HG02981 (cell line): ENCODE measurements at regions not wholly inside any gene's neighbourhood (a gene's known extent, or its start where the extent isn't known, plus 50 kb on each side); places are given as distances from the start of the nearest gene placed in this dataset.

Source experiments
- ATAC-seq: cut with Tn5 transposase; IDR thresholded peaks from one replicate; pipeline ENCODE4 v1.9.1; 2021; ENCODE audit warnings: mild to moderate bottlenecking, moderate library complexity; ENCODE audit not compliant: unreplicated experiment

DNA sequence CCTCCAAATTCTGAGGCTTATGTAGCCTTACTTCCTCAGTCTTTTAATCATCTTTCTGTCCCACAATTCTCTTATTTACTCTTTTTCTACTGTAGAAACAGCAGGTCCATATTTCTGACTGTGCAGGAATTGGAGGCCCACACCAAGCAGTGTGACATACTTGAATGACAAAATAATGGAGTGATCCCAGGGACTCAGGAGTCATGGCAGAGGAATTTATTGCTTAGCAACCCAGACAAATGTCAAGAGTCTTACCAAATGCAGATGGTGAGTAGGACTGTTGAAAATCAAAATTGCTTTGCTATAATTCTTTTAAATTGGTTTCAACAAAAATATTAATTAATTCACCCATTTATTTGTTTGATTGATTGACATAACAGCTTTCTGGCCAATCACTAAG lies 59.9 kb downstream of the HTR1B start:
- no peak for ATAC-seq

DNA sequence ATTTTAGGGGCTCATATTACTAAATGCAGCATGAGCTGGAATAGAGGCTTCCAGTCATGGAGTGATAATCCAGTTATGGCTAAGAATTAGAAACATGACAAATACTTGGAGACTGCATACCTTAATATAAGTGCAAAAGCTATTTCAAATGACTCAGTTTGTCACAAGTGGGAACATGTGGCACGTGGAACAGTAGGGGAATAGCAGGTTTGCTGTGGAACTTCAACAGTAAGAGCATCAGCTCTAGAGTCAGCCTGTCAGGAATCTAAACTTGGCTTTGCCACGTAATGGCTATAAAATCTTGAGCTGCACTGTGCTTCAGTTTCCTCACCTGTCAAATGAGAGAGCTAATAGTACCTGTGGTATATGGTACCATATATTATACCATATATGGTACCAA lies 62.1 kb downstream of the HTR1B start:
- no peak for ATAC-seq

DNA sequence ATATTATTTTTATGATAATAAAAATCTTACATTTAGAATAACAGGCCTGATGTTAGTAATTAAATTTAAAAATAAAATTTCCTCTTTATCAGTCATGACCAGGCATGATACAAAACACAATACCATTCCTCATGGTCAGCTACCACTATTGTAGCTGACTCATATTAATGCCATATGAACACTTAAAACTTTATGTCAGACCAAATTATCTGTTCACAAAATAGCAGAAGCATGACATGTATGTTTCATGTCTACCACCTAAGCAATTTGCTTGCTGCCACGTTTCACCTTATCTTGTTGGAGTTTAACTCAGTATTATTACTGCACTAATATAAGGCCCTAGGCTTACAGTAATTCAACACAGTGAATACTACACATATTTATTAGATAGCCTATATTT lies 65.7 kb downstream of the HTR1B start:
- ATAC-seq: no peak

DNA sequence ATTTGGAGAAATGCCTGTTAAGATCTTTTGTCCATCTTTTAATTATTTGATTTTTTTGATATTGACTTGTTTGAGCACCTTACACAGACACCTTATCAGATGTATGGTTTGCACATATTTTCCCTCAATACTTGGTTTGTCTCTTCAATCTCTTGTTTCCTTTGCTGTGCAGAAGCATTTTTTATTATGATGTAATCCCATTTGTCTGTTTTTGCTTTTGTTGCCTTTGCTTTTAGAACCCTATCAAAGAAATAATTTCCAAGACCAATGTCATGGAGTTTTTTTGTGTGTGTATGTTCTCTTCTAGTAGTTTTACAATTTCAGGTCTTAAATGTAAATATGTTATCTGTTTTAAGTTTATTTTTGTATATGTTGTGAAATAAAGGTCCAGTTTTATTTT lies 73.9 kb downstream of the HTR1B start:
- ATAC-seq: no peak

GRCh38 chr6:77383026-77383425 lies 80.3 kb downstream of the HTR1B start:
- no peak for ATAC-seq

DNA sequence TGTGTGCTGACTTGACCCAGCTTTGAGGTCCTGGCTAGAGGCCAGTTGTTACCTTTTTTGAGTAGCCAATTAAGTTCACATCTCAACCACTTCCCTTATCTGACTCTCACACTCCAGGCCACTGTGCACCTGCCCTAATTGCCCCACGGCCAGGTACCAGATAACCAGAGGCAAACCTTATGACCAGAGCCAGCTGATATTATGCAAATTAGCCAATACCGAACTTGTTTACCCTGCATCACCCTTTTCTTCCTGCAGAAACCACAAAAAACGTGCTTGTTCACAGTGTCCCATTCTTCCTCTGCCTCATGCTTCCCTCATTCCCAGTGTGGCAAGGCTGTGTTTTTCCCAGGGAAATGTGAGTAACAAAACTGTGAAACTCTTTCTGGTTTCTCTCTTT lies 89.3 kb downstream of the HTR1B start:
- no peak for ATAC-seq

DNA sequence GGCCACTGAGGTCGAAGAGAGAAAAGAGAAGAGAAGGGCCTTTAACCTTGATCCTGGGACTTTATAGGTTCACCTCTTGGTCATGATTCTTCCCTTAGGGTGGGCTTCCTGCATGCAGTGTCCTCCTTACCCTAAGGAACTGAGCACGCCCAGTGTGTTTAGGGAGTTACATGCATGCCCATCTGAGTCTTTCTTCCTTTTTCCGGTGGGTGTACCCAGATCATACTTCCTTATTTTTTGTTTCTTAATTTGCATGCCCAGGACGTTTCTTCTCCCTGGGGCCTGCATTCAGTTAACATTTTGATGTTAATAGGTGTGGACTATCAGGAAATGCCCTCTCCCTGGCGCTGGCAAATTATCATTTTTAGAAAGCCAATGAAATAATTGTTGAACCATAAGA lies 91.5 kb downstream of the HTR1B start:
- no peak for ATAC-seq

DNA sequence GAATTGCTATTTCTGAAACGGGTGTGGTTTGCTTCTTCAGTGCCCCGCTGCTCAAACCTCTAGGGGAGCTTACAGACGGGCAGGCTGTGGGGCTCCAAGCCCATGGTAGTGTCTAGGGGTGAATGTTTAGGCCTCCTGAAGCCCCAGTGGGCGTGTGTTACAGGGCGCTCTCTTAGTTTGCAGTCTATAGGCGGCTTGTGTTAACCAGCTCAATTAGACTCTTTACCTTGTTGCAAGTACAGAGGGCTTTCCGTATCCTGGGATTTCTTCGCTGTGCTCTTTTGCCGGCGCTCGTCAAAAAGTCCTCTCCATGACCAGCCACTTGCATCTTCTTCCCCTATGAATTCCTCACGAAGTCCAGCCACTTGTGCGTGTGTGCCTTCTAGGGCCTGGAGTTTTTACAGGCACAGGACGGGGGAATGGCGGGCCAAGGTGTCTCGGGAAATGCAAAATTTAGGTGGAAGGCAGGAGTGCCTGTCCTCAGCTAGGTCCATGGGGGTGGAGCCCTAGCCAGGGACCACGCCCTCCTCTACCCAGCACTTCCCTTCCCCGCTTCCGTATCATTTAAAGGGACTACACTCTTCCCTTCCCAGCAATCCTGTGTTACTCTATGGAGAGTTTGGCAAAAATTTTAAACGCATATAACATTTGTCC lies 94.5 kb downstream of the HTR1B start:
- no peak for ATAC-seq

- ATAC-seq: no peak
Observed at GRCh38 chr6:77366798-77367197, 96.5 kb downstream of the HTR1B start.

- no peak for ATAC-seq
Observed at GRCh38 chr6:77363702-77364101, 99.6 kb downstream of the HTR1B start.

- ATAC-seq: no peak
Observed at GRCh38 chr6:77362055-77362454, 101.2 kb downstream of the HTR1B start.

GRCh38 chr6:77361018-77361417 lies 102.3 kb downstream of the HTR1B start:
- peak; percentile 48 for ATAC-seq

- ATAC-seq: no peak
Observed at GRCh38 chr6:77356821-77357220, 106.5 kb downstream of the HTR1B start.

DNA sequence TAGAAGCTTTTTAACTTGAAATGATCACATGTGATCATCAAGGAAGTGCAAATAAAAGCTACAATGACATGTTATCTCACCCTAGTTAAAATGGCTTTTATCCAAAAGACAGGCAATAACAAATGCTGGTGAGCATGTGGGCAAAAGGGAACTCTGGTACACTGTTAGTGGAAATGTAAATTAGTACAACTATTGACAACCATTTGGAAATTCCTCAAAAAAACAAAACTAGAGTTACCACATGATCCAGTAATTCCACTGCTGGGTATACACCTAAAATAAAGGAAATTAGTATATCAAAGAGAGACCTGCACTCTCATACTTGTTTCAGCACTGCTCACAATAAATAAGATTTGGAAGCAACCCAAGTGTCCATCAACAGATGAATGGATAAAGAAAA lies 108.7 kb downstream of the HTR1B start:
- ATAC-seq: no peak

GRCh38 chr6:77353129-77353528 lies 110.2 kb downstream of the HTR1B start:
- no peak for ATAC-seq

DNA sequence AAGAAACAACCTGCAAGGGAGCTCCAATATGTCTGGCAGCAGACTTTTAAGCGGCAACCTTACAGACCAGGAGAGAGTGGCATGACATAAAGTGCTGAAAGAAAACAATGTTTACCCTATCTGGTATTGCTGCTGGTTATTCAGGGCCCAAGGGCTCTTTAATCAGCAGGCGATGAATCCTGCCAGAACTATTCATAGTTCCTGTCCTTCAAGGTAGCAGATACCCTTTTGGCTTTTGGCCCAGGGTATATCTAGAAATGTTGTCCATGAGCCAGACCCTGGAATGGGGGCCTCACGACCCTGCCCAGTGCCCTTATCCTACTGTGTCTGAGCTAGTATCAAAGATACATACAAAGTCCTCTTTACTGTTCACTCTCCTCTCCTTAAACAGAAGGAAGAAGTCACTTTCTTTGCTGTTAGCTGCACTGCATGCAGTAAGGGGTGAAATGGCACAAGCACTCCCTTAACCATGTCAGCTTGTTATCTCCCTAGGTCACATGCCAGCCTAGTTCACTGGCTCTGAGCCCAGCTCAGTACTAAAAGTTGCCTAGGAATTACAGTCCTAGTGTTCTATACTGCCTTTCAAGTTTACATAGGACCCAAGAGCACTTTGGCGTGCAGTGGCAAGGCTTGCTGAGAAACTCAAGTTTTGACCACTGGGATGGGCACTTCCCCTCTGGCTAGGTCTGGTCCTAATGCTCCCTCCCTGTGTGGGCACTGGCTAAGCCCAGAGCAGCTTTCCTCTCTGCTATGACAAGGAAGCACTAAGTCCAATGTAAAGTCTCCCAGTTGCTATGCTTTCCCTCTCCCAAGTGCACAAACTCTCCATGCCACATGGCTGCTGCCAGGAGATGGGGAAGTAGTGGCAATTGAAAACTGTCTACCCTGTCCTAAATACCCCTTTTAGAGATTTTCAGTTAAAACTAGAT lies 122.0 kb downstream of the HTR1B start:
- no peak for ATAC-seq

DNA sequence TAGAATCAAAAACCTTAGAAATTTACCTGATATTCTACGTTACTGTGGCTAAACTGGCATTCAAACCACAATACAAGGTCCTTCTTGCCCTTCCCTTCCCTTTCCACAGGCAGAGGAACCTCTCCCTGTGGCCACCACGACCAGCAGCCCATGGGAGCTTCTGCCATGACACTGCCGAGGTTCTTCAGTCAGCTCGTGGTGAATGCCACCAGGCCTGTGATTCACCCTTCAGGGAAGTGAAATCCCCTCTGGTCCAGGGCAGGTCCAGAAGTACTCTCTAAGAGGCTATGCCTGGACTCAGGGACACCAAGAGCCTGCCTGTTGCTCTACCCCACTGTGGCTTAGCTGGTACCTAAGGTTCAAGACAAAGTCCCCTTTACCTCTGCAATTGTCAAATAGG lies 123.0 kb downstream of the HTR1B start:
- ATAC-seq: no peak

DNA sequence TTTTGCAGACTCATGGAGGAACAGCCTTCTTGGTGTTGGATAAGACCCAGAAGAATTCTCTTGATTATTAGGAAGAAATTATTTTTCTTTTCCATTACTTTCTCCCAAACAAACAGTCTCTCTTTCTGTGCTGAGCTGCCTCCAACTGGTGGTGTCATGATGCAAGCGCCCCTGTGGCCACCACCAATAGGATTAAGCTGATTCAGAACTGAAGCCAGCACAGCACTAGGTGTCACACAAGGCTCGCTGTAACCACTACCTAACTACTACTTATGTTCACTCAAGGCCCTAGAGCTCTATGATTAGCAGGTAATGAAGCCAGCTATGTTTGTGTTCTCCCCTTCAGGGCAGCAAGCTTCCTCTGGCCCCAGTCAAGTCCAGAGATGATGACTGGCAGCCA lies 123.4 kb downstream of the HTR1B start:
- ATAC-seq: no peak

GRCh38 chr6:77337392-77337791 lies 125.9 kb downstream of the HTR1B start:
- ATAC-seq: no peak

GRCh38 chr6:77334093-77334492 lies 129.2 kb downstream of the HTR1B start:
- no peak for ATAC-seq

DNA sequence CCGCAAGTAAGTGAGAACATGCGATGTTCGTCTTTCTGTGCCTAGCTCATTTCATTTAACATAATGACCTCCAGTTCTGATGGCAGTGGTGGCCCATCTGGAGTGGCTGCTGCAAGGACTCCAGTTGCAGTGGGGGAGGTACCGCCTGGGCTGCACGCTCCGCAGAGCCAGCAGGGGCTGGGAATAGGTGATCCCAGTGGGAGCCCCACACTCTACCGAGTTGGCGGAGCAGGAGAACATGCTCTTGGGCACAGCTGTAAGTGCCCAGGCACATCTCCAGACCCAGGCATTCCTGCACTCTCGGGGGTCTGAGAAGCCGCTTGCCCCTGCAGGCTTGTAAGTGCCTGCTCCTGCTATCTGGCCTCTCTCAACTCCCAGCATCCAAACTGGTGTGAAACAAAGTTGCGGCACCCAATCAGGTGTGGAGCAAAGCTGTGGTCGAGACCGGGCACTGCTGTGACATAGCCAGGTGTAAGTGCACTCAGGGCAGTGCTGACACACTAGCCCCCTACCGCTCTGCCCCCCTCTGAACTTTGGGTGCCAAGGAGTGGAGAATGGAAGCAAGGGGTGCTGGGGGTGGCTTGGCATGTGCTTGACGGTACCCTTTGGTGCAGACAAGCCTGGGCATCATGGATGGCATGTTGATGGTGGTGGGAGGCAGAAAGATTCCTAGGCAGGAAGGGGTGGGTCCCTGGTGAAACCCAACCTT lies 130.2 kb downstream of the HTR1B start:
- no peak for ATAC-seq

GRCh38 chr6:77326711-77327110 lies 136.6 kb downstream of the HTR1B start:
- no peak for ATAC-seq
